ENCODE measurements at regions not wholly inside any gene's neighbourhood (a gene's known extent, or its start where the extent isn't known, plus 50 kb on each side); places are given as distances from the start of the nearest gene placed in this dataset.

- TF ChIP-seq, protein P1, sequence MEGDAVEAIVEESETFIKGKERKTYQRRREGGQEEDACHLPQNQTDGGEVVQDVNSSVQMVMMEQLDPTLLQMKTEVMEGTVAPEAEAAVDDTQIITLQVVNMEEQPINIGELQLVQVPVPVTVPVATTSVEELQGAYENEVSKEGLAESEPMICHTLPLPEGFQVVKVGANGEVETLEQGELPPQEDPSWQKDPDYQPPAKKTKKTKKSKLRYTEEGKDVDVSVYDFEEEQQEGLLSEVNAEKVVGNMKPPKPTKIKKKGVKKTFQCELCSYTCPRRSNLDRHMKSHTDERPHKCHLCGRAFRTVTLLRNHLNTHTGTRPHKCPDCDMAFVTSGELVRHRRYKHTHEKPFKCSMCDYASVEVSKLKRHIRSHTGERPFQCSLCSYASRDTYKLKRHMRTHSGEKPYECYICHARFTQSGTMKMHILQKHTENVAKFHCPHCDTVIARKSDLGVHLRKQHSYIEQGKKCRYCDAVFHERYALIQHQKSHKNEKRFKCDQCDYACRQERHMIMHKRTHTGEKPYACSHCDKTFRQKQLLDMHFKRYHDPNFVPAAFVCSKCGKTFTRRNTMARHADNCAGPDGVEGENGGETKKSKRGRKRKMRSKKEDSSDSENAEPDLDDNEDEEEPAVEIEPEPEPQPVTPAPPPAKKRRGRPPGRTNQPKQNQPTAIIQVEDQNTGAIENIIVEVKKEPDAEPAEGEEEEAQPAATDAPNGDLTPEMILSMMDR (IDR thresholded peaks at IDR 0.05): no peak
- TF ChIP-seq POLR2A (IDR thresholded peaks at IDR 0.05): no peak
Observed at GRCh38 chr16:85190572-85190971, 78.3 kb upstream of the CIBAR2 start.

Measured in thyroid gland (tissue), 4 donors.